Naive thymus-derived CD8-positive, alpha-beta T cell (primary cell): ENCODE measurements at regions not wholly inside any gene's neighbourhood (a gene's known extent, or its start where the extent isn't known, plus 50 kb on each side); places are given as distances from the start of the nearest gene placed in this dataset.

ENCODE experiments used
- ATAC-seq, 2 donors: fragments of 150-1000 bp; cut with Tn5 transposase in 1 of 2; sonication (Bioruptor Pico), chemical (Tn5 transposase) in 1 of 2; 1 replicate in 1 of 2; 2 replicates in 1 of 2; pipeline ENCODE4 v1.10.0; 2021; ENCODE audit warnings: mild to moderate bottlenecking in 2 of 2, moderate library complexity in 2 of 2
- POLR2A ChIA-PET: fragments of 350-600 bp; sonication (Branson Sonifier 250); formaldehyde crosslinking; loops from one replicate; lab custom pipeline; 2021; ENCODE audit warnings: antibody characterized with exemption; lab: Charles Lee
- DNase-seq, 10 donors: peaks; one replicate each; pipeline versions ENCODE4 v3.0.0 to v3.0.0-alpha.2; 2020 to 2022
- H3K27ac Mint-ChIP-seq, 10 donors: one replicate each; pipeline ENCODE4 v1.8.0; 2020 to 2022; ENCODE audit warnings: mild to moderate bottlenecking in 10 of 10, mixed read lengths in 10 of 10, moderate library complexity in 4 of 10, inconsistent platforms in 1 of 10
- H3K27me3 Mint-ChIP-seq, 5 donors: one replicate each; pipeline ENCODE4 v1.8.0; 2021 to 2022; ENCODE audit warnings: mixed read lengths in 5 of 5
- H3K36me3 Mint-ChIP-seq, 3 donors: one replicate each; pipeline ENCODE4 v1.8.0; 2020 to 2022; ENCODE audit warnings: mixed read lengths in 3 of 3, mild to moderate bottlenecking in 2 of 3, inconsistent platforms in 1 of 3
- H3K4me1 Mint-ChIP-seq, 4 donors: one replicate each; pipeline ENCODE4 v1.8.0; 2021 to 2022; ENCODE audit warnings: mixed read lengths in 4 of 4
- H3K4me3 Mint-ChIP-seq, 10 donors: one replicate each; pipeline ENCODE4 v1.8.0; 2020 to 2022; ENCODE audit warnings: mild to moderate bottlenecking in 10 of 10, mixed read lengths in 10 of 10, moderate library complexity in 6 of 10, inconsistent platforms in 1 of 10
- H3K9me3 Mint-ChIP-seq, 9 donors: one replicate each; pipeline ENCODE4 v1.8.0; 2020 to 2022; ENCODE audit warnings: mixed read lengths in 9 of 9, mild to moderate bottlenecking in 3 of 9, inconsistent platforms in 1 of 9, moderate library complexity in 1 of 9

- H3K4me3 Mint-ChIP-seq: no peak overlapping the region
- DNase-seq: no peak
- POLR2A ChIA-PET: no interaction called here
- H3K9me3 Mint-ChIP-seq: peaks cover 0 to 23% (median 6%) of the 10 kb centered on the region in 9 donors
- H3K27me3 Mint-ChIP-seq: peaks cover 0 to 4% (median 4%) of the 10 kb centered on the region in 5 donors
- H3K4me1 Mint-ChIP-seq: no peaks in the 10 kb centered on the region
- no peak overlapping the region for H3K27ac Mint-ChIP-seq
- no peak for ATAC-seq
- H3K36me3 Mint-ChIP-seq: peaks cover 0 to 13% (median 0%) of the 10 kb centered on the region in 3 donors
Measured at GRCh38 chr4:138062929-138063328, 179.2 kb downstream of the SLC7A11 start.

DNA sequence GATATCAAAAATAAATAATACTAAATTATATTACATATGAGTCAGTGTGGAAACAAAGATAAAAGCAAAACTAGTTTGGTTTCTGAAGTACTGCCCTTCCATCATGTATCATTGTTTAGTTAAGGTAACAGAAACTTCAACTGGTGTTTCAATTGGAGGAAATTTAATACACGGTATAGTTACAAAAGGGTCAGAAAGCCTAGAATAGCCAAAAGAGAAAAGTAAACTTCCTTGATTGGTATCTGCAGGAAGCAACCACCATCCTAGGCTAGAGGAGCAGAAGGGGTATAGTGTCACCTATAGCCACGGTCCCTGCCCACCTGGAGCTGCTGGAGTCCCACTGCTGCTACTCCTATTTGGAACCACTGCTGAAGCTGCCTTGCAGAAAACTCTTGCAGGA lies 185.6 kb downstream of the SLC7A11 start:
- POLR2A ChIA-PET: no interaction called here

DNA sequence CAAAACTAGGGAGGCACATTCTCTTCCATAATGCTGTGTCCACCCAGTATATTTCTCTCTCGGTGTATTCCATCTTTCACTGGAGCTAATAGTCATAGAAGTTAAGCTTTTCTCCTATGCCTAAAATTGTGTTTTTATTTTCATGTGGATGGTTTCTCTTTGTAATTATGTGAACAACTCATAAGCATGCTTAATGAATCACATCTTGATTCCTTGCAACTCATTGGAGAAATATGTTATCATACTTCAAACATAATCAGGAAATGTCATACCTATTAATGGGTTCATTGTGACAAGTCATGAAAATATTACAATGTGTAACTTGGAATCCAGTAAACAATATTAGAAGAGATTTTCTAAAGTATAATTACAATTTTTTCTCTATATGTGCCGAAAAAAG lies 186.3 kb downstream of the SLC7A11 start:
- Mint-ChIP-seq H3K36me3 (no peaks in the 10 kb centered on the region), H3K9me3 (peaks cover 0 to 3% (median 0%) of the 10 kb centered on the region in 9 donors), H3K27ac (no peak overlapping the region), H3K27me3 (peaks cover 0 to 1% (median 0%) of the 10 kb centered on the region in 5 donors), H3K4me1 (no peaks in the 10 kb centered on the region), H3K4me3 (no peak overlapping the region)
- ATAC-seq: no peak
- DNase-seq: no peak
- POLR2A ChIA-PET: no interaction called here

More for the DNA sequence above, 185.6 kb downstream of the SLC7A11 start:
- H3K4me1 Mint-ChIP-seq: no peaks in the 10 kb centered on the region
- no peak overlapping the region for H3K4me3 Mint-ChIP-seq
- H3K9me3 Mint-ChIP-seq: peaks cover 0 to 3% (median 0%) of the 10 kb centered on the region in 9 donors
- H3K36me3 Mint-ChIP-seq: no peaks in the 10 kb centered on the region
- ATAC-seq (no peak), DNase-seq (no peak)
- H3K27ac Mint-ChIP-seq: no peak overlapping the region
- H3K27me3 Mint-ChIP-seq: peaks cover 0 to 1% (median 0%) of the 10 kb centered on the region in 5 donors

DNA sequence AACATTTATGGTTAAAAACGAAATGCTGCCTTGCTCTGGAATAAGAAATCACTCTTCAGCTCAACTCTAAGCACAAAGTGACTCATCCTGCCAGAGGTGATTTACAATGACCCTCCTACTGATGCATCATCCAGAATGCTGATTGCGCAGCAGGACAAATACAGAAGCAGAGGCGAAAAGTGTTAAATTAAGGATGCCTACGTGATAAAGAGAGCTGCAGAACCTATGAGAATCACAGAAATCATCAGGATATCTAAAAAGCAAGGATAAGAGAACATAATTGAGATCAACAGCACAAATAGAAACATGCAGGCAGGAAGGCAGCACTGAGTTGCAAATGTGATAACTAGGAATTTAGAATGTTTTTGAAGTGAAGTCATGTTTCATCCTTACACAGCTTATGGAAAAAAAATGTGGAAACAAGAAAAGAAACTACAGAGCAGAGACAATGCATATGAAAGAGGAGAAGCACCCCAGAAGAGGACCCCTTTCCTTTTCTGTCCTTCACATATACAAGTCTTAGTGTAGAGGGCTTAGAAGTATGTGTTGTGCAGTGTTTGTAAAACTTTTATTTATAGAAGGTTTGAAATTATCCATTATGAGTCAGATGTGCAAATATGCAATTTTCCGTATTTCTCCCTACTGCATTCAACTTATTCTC lies 188.4 kb downstream of the SLC7A11 start:
- H3K9me3 Mint-ChIP-seq: peaks cover 0 to 3% (median 0%) of the 10 kb centered on the region in 9 donors
- H3K27me3 Mint-ChIP-seq: peaks cover 0 to 3% (median 0%) of the 10 kb centered on the region in 5 donors
- POLR2A ChIA-PET: no interaction called here
- DNase-seq (no peak), ATAC-seq (no peak)
- H3K27ac Mint-ChIP-seq: no peak overlapping the region
- H3K36me3 Mint-ChIP-seq: no peaks in the 10 kb centered on the region
- no peaks in the 10 kb centered on the region for H3K4me1 Mint-ChIP-seq
- H3K4me3 Mint-ChIP-seq: no peak overlapping the region

- H3K27ac Mint-ChIP-seq: no peak overlapping the region
- peaks cover 0 to 2% (median 0%) of the 10 kb centered on the region in 9 donors for H3K9me3 Mint-ChIP-seq
- H3K4me3 Mint-ChIP-seq: no peak overlapping the region
- ATAC-seq (no peak), DNase-seq (no peak)
- POLR2A ChIA-PET: no interaction called here
- peaks cover 0 to 3% (median 0%) of the 10 kb centered on the region in 5 donors for H3K27me3 Mint-ChIP-seq
- no peaks in the 10 kb centered on the region for H3K4me1 Mint-ChIP-seq
- no peaks in the 10 kb centered on the region for H3K36me3 Mint-ChIP-seq
Measured at GRCh38 chr4:138052806-138053632, 189.1 kb downstream of the SLC7A11 start.

- no peak for ATAC-seq
- no peak for DNase-seq
- H3K9me3 Mint-ChIP-seq: no peaks in the 10 kb centered on the region
Measured at GRCh38 chr4:138051157-138051556, 191.0 kb downstream of the SLC7A11 start.

GRCh38 chr4:138050601-138051000 lies 191.5 kb downstream of the SLC7A11 start:
- H3K4me1 Mint-ChIP-seq: no peaks in the 10 kb centered on the region
- no peak overlapping the region for H3K27ac Mint-ChIP-seq
- peaks cover 0 to 3% (median 0%) of the 10 kb centered on the region in 5 donors for H3K27me3 Mint-ChIP-seq
- ATAC-seq (no peak), DNase-seq (no peak)
- POLR2A ChIA-PET: no interaction called here
- H3K4me3 Mint-ChIP-seq: no peak overlapping the region
- no peaks in the 10 kb centered on the region for H3K36me3 Mint-ChIP-seq
- H3K9me3 Mint-ChIP-seq: no peaks in the 10 kb centered on the region

More at GRCh38 chr4:138051157-138051556, 191.0 kb downstream of the SLC7A11 start:
- Mint-ChIP-seq H3K36me3 (no peaks in the 10 kb centered on the region), H3K27me3 (peaks cover 0 to 3% (median 0%) of the 10 kb centered on the region in 5 donors), H3K4me1 (no peaks in the 10 kb centered on the region), H3K27ac (no peak overlapping the region), H3K4me3 (no peak overlapping the region)
- POLR2A ChIA-PET: no interaction called here

DNA sequence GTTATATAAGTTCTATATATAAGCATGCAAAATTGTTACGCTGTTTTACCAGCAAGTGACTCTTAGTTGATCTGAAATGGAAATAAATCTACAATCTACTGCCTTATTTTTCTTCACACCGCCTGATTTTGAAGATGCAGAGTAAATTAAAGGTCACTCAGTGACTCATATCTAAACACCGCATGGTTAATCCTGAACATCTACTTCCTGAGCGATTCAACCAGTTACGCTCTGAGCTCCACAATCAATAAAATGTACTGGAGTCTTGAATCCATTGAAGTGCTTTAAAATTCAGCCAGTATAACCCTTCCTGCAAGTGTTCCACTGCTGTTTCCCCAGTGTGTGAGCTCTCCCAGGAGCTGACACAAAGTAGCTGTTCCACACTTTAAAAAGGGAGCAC lies 192.8 kb downstream of the SLC7A11 start:
- ATAC-seq: no peak
- peaks cover 0 to 3% (median 0%) of the 10 kb centered on the region in 5 donors for H3K27me3 Mint-ChIP-seq
- H3K4me1 Mint-ChIP-seq: no peaks in the 10 kb centered on the region
- no peak overlapping the region for H3K27ac Mint-ChIP-seq
- peaks cover 0 to 2% (median 0%) of the 10 kb centered on the region in 9 donors for H3K9me3 Mint-ChIP-seq
- no peaks in the 10 kb centered on the region for H3K36me3 Mint-ChIP-seq
- DNase-seq: no peak
- H3K4me3 Mint-ChIP-seq: no peak overlapping the region
- POLR2A ChIA-PET: no interaction called here

DNA sequence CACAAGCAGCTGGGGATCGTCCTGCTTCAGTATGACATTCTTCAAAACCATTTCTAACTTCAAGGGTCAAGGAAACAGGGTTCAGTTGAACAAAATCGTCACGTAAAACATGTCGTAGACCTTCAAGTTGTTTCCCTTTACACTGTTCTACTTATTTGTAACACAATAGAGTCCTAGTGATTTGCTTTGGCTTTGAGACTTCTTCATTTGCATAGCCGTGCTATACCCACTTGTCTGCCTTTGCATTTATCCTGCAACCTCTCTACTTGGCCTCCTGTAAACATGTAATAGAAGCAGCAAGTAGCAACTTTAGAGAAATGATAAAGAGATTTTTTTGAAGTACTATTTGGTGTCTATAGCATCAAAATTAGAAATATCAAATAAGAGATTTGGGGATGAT lies 194.9 kb downstream of the SLC7A11 start:
- Mint-ChIP-seq H3K27me3 (peaks cover 0 to 3% (median 0%) of the 10 kb centered on the region in 5 donors), H3K36me3 (no peaks in the 10 kb centered on the region)
- POLR2A ChIA-PET: no interaction called here

DNA sequence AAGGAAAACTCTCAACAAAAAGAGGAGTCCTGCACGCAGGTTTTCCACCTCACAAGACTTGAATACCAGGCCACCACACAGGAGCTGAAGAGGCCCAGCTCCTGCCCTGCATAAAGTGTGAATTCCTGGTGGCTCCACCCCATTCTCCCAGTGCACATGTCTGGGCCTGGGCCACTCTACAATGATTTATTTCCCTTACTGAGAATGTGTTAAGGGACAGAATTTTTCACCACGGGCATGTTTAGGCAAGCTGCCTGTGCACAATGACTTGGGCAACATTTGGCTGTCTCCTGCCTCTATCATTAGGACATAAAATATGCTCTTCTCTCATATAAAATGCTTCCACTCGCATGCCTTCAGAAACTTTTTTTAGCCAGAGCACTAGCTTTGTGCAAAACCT lies 197.1 kb downstream of the SLC7A11 start:
- POLR2A ChIA-PET: no interaction called here
- no peaks in the 10 kb centered on the region for H3K36me3 Mint-ChIP-seq
- H3K27me3 Mint-ChIP-seq: peaks cover 0 to 2% (median 0%) of the 10 kb centered on the region in 5 donors
- DNase-seq (no peak), ATAC-seq (no peak)
- H3K4me1 Mint-ChIP-seq: no peaks in the 10 kb centered on the region
- H3K4me3 Mint-ChIP-seq: no peak overlapping the region
- H3K27ac Mint-ChIP-seq: no peak overlapping the region
- H3K9me3 Mint-ChIP-seq: peaks cover 0 to 2% (median 0%) of the 10 kb centered on the region in 9 donors

More for the DNA sequence above, 194.9 kb downstream of the SLC7A11 start:
- DNase-seq (no peak), ATAC-seq (no peak)
- Mint-ChIP-seq H3K4me3 (no peak overlapping the region), H3K9me3 (peaks cover 0 to 2% (median 0%) of the 10 kb centered on the region in 9 donors), H3K4me1 (no peaks in the 10 kb centered on the region), H3K27ac (no peak overlapping the region)

DNA sequence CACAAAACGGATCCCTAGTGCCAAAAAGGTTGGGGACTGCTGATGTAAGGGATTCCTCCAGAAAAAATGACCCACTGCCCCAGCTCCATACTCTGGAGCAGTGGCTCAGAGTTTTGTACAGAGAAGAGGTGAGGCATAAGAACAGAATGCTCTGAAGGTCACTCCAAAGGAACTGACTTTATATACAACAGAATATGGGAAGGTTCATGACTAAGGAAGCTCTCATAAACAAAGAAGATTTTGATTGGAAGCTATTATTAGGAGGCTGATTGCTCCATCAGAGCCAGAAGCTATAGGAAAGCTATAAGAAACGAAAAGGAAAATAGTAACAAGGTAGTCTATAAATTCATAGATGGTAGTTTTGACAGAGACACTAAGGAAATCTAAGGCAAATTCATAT lies 203.1 kb downstream of the SLC7A11 start:
- ATAC-seq: no peak
- Mint-ChIP-seq H3K27me3 (no peaks in the 10 kb centered on the region), H3K4me1 (no peaks in the 10 kb centered on the region), H3K9me3 (no peaks in the 10 kb centered on the region), H3K4me3 (no peak overlapping the region), H3K36me3 (no peaks in the 10 kb centered on the region), H3K27ac (no peak overlapping the region)
- POLR2A ChIA-PET: no interaction called here
- no peak for DNase-seq

DNA sequence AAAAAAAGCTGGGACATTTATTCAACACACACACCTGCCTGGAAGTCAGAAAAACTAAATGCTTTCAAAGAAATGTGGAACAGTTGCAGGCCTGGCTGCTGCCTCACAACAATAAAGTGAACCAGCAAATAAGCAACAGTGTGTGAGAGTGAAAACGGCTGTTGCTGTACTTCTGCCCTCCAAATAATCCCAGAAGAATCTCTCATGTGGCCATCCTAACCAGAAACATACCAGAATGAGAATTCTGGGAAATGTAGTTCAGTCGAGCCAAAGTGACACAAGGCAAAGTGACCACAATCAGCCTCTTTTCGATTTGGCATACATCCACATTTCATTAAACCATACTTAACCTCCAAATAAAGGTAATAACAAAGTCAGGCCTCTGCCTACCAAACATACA lies 204.5 kb downstream of the SLC7A11 start:
- H3K36me3 Mint-ChIP-seq: no peaks in the 10 kb centered on the region
- H3K27ac Mint-ChIP-seq: no peak overlapping the region
- ATAC-seq (no peak), DNase-seq (no peak)
- no peaks in the 10 kb centered on the region for H3K4me1 Mint-ChIP-seq
- no peak overlapping the region for H3K4me3 Mint-ChIP-seq
- no peaks in the 10 kb centered on the region for H3K27me3 Mint-ChIP-seq
- POLR2A ChIA-PET: no interaction called here
- no peaks in the 10 kb centered on the region for H3K9me3 Mint-ChIP-seq

DNA sequence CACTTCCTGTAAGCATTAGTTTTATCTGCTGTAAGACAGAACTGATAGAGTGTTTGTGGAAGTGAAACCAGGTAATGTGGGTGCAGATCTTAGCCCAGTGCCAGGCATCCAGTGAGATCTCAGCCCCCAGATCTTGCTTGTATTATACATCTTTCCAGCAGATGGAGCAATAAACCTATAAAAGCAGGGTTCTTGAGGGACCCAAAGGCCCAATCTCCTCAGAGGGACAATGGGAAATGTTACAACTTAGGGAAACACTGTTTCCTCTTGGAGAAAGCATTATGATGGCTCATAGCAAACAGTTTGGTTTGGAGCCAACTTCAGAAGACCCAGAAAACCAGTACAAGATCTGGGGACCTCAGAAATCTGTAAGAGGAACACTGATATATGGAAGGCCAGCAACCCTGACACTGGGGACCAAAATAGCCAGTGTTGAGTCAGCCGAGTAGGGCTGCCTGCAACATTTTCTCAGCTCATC lies 206.3 kb downstream of the SLC7A11 start:
- no peak overlapping the region for H3K27ac Mint-ChIP-seq
- no peaks in the 10 kb centered on the region for H3K27me3 Mint-ChIP-seq
- DNase-seq (no peak), ATAC-seq (no peak)
- H3K36me3 Mint-ChIP-seq: no peaks in the 10 kb centered on the region
- no peaks in the 10 kb centered on the region for H3K4me1 Mint-ChIP-seq
- H3K4me3 Mint-ChIP-seq: no peak overlapping the region
- no peaks in the 10 kb centered on the region for H3K9me3 Mint-ChIP-seq
- POLR2A ChIA-PET: no interaction called here
